OCI-LY7 (cell line): ENCODE measurements at regions not wholly inside any gene's neighbourhood (a gene's known extent, or its start where the extent isn't known, plus 50 kb on each side); places are given as distances from the start of the nearest gene placed in this dataset.

Experiments
- BruUV-seq: library from RNA; stranded (reverse); fragments of 400-500 nt; replicated peaks from 2 replicates; lab custom pipeline; 2021; lab: Mats Ljungman, UMichigan
- CTCF ChIA-PET: fragments of 300-600 bp; sonication (Branson Sonifier 250); formaldehyde crosslinking; loops from one replicate; lab custom pipeline; 2022; ENCODE audit warnings: antibody characterized with exemption; ENCODE audit not compliant: unreplicated experiment; lab: Charles Lee
- POLR2A ChIA-PET: fragments of 300-600 bp; sonication (Branson Sonifier 250); formaldehyde crosslinking; loops from one replicate; lab custom pipeline; 2022; ENCODE audit warnings: antibody characterized with exemption; lab: Charles Lee
- DNase-seq: peaks from one replicate; pipeline ENCODE4 v3.0.0-alpha.2; 2015; ENCODE audit warnings: low spot score
- H2AFZ ChIP-seq: fragments of 200-600 bp; sonication (generic), shearing (Covaris generic); 2 replicates; pipeline ENCODE4 v1.6.1; 2014; ENCODE audit warnings: mild to moderate bottlenecking, antibody characterized with exemption, low read length, moderate library complexity
- H3K27ac ChIP-seq: fragments of 200-600 bp; sonication (generic); 2 replicates; pipeline ENCODE4 v1.5.1; 2014; ENCODE audit warnings: mixed run types, low read depth, mild to moderate bottlenecking, moderate library complexity, low read length, inconsistent platforms; ENCODE audit not compliant: poor library complexity, severe bottlenecking
- H3K36me3 ChIP-seq: fragments of 200-600 bp; sonication (generic); 2 replicates; pipeline ENCODE4 v1.6.1; 2014; ENCODE audit warnings: mild to moderate bottlenecking, antibody characterized with exemption, low read length, moderate library complexity, mixed read lengths; ENCODE audit not compliant: insufficient read depth
- H3K4me1 ChIP-seq: fragments of 200-600 bp; sonication (generic); 2 replicates; pipeline ENCODE4 v1.5.1; 2014; ENCODE audit warnings: mild to moderate bottlenecking, low read length; ENCODE audit not compliant: insufficient read depth, poor library complexity, severe bottlenecking
- H3K4me2 ChIP-seq: fragments of 200-600 bp; sonication (generic); 2 replicates; pipeline ENCODE4 v1.6.1; 2014; ENCODE audit warnings: mild to moderate bottlenecking, low read length
- H3K4me3 ChIP-seq: fragments of 200-600 bp; sonication (generic); 2 replicates; pipeline ENCODE4 v1.5.1; 2014; ENCODE audit warnings: mild to moderate bottlenecking, low read depth, low read length; ENCODE audit not compliant: poor library complexity, severe bottlenecking
- H3K79me2 ChIP-seq: fragments of 200-600 bp; sonication (generic); 2 replicates; pipeline ENCODE4 v1.6.1; 2016; ENCODE audit warnings: low read depth, mild to moderate bottlenecking, low read length, moderate library complexity, mixed read lengths; ENCODE audit not compliant: insufficient read depth
- H3K9me2 ChIP-seq: fragments of 200-600 bp; sonication (generic); 2 replicates; pipeline ENCODE4 v1.6.1; 2016; ENCODE audit warnings: mild to moderate bottlenecking, low read length, mixed read lengths; ENCODE audit not compliant: insufficient read depth
- H3K9me3 ChIP-seq: fragments of 200-600 bp; sonication (generic); 2 replicates; pipeline ENCODE4 v1.6.1; 2014; ENCODE audit warnings: mild to moderate bottlenecking, mixed run types, low read length, mixed read lengths
- H4K20me1 ChIP-seq: fragments of 200-600 bp; sonication (generic); 2 replicates; pipeline ENCODE4 v1.6.1; 2014; ENCODE audit warnings: mild to moderate bottlenecking, antibody characterized with exemption, low read length, moderate library complexity, mixed read lengths; ENCODE audit not compliant: insufficient read depth
- CTCF ChIP-seq: fragments of 200-600 bp; sonication (generic); conservative IDR thresholded peaks from 2 replicates; pipeline ENCODE4 v1.5.1; 2014; ENCODE audit warnings: mild to moderate bottlenecking, antibody characterized with exemption, low read length, moderate library complexity, mixed read lengths
- EZH2phosphoT487 ChIP-seq: fragments of 200-600 bp; sonication (generic); IDR thresholded peaks from 2 replicates; pipeline ENCODE4 v1.6.1; 2018; ENCODE audit warnings: low read depth, borderline replicate concordance, mild to moderate bottlenecking, mixed run types, antibody characterized with exemption, low read length, moderate library complexity, mixed read lengths
- intact Hi-C: fragments of 100-400 bp; cut with micrococcal nuclease; formaldehyde crosslinking; loops from one replicate; pipeline ENCODE4 v1.10.0; 2022; ENCODE audit not compliant: unreplicated experiment

GRCh38 chr9:90975781-90976538 lies 174.3 kb downstream of the SYK start:
- no TSS peak for BruUV-seq
- intact Hi-C loops = no loop called here
- H2AFZ ChIP-seq = no peak overlapping the region
- peaks cover 27% of the 10 kb centered on the region for H3K4me1 ChIP-seq
- H3K27ac ChIP-seq = no peak overlapping the region
- no peaks in the 10 kb centered on the region for H3K79me2 ChIP-seq
- no peaks in the 10 kb centered on the region for H3K9me3 ChIP-seq
- no peak overlapping the region for H3K4me3 ChIP-seq
- CTCF ChIA-PET = no interaction called here
- no peak overlapping the region for H3K4me2 ChIP-seq
- no peak for DNase-seq
- no peaks in the 10 kb centered on the region for H3K36me3 ChIP-seq
- no peak for TF ChIP-seq CTCF
- TF ChIP-seq EZH2phosphoT487 = no peak
- no peaks in the 10 kb centered on the region for H4K20me1 ChIP-seq
- POLR2A ChIA-PET = interaction anchor here (0.6 kb wide), 1 partner anchor 730 kb away, joined by 5 read pairs; no protein-coding TSS in a partner anchor
- H3K9me2 ChIP-seq = no peaks in the 10 kb centered on the region

- Histone ChIP-seq H3K9me3 (no peaks in the 10 kb centered on the region), H2AFZ (no peak overlapping the region), H3K36me3 (no peaks in the 10 kb centered on the region), H3K79me2 (no peaks in the 10 kb centered on the region), H3K4me1 (peaks cover 4% of the 10 kb centered on the region), H3K4me3 (no peak overlapping the region), H3K9me2 (no peaks in the 10 kb centered on the region), H3K4me2 (no peak overlapping the region), H3K27ac (no peak overlapping the region), H4K20me1 (no peaks in the 10 kb centered on the region)
- intact Hi-C loops = no loop called here
- CTCF ChIA-PET = no interaction called here
- no peak for TF ChIP-seq CTCF
- TF ChIP-seq EZH2phosphoT487 = no peak
- POLR2A ChIA-PET = no interaction called here
- BruUV-seq = no TSS peak
- DNase-seq = no peak
These were observed 177.5 kb downstream of the SYK start for GRCh38 chr9:90979138-90979551.

- TF ChIP-seq EZH2phosphoT487 (no peak), CTCF (no peak)
- ChIA-PET CTCF (no interaction called here), POLR2A (interaction anchor here (0.6 kb wide), 1 partner anchor 350 kb away, joined by 3 read pairs; no protein-coding TSS in a partner anchor)
- Histone ChIP-seq H3K79me2 (no peaks in the 10 kb centered on the region), H3K27ac (no peak overlapping the region), H2AFZ (no peak overlapping the region), H3K4me3 (no peak overlapping the region), H3K36me3 (no peaks in the 10 kb centered on the region), H3K9me2 (no peaks in the 10 kb centered on the region), H4K20me1 (no peaks in the 10 kb centered on the region), H3K9me3 (no peaks in the 10 kb centered on the region), H3K4me1 (no peaks in the 10 kb centered on the region), H3K4me2 (no peak overlapping the region)
- DNase-seq = no peak
- intact Hi-C loops = no loop called here
- BruUV-seq = no TSS peak
These were observed 178.0 kb downstream of the SYK start for GRCh38 chr9:90979639-90980038.
